Sigmoid colon (tissue), 6 donors: ENCODE measurements at regions not wholly inside any gene's neighbourhood (a gene's known extent, or its start where the extent isn't known, plus 50 kb on each side); places are given as distances from the start of the nearest gene placed in this dataset.

Experiments used
- DNase-seq: peaks from one replicate; pipeline ENCODE4 v3.0.0-alpha.2; 2019
- H3K27ac ChIP-seq, 4 donors: fragments of 200-600 bp; sonication (generic); one replicate each; pipeline ENCODE4 v1.5.1; 2016 to 2019; ENCODE audit warnings: mild to moderate bottlenecking in 1 of 4
- H3K27me3 ChIP-seq, 3 donors: fragments of 200-600 bp; sonication (generic); one replicate each; pipeline ENCODE4 v1.5.1; 2019; ENCODE audit warnings: mild to moderate bottlenecking in 1 of 3
- H3K36me3 ChIP-seq, 4 donors: fragments of 200-600 bp; sonication (generic); one replicate each; pipeline ENCODE4 v1.5.1; 2016 to 2019
- H3K4me1 ChIP-seq, 4 donors: fragments of 200-600 bp; sonication (generic); one replicate each; pipeline ENCODE4 v1.5.1; 2017 to 2019
- H3K4me3 ChIP-seq, 4 donors: fragments of 200-600 bp; sonication (generic); one replicate each; pipeline ENCODE4 v1.5.1; 2017 to 2019; ENCODE audit warnings: mild to moderate bottlenecking in 2 of 4, moderate library complexity in 1 of 4
- H3K9me3 ChIP-seq, 4 donors: fragments of 200-600 bp in 3 of 4; sonication (generic) in 3 of 4; one replicate each; pipeline versions ENCODE4 v1.5.1 to v1.6.1; 2013 to 2019
- CTCF ChIP-seq, 4 experiments: fragments of 450-650 bp in 3 of 4; fragments of 200-600 bp in 1 of 4; IDR thresholded peaks; one replicate each; pipeline ENCODE4 v1.5.1; 2016 to 2019; ENCODE audit warnings: antibody characterized with exemption in 4 of 4, mild to moderate bottlenecking in 3 of 4, moderate library complexity in 2 of 4
- EP300 ChIP-seq, 4 donors: sonication (generic); formaldehyde crosslinking; IDR thresholded peaks; one replicate each; pipeline ENCODE4 v1.6.1; 2017; ENCODE audit warnings: antibody characterized with exemption in 4 of 4
- POLR2A ChIP-seq, 2 donors: fragments of 450-650 bp; IDR thresholded peaks; one replicate each; pipeline ENCODE4 v1.6.1; 2016; ENCODE audit warnings: antibody characterized with exemption in 2 of 2, mild to moderate bottlenecking in 2 of 2, moderate library complexity in 2 of 2
- POLR2AphosphoS5 ChIP-seq, 4 donors: sonication (generic); formaldehyde crosslinking; IDR thresholded peaks; one replicate each; pipeline ENCODE4 v1.6.1; 2017; ENCODE audit warnings: antibody characterized with exemption in 4 of 4
- WGBS, 2 donors: extraction: QIAGEN DNeasy Blood & Tissue Kit; methylation state at CpG; one replicate each; pipeline ENCODE4 v1.1.7; 2013; 5-methylcytosine and 5-hydroxymethylcytosine counted together
- intact Hi-C: fragments of 100-400 bp; cut with DNase I; formaldehyde crosslinking; loops from one replicate; pipeline ENCODE4 v1.15.1; 2023
- donor health status: healthy with polysubstance abuse.
- donor health status: healthy.

GRCh38 chr10:120180160-120180559 lies 276.9 kb upstream of the PLPP4 start:
- TF ChIP-seq POLR2A (IDR thresholded peaks at IDR 0.05) (no peak), CTCF (IDR thresholded peaks at IDR 0.05) (no peak), EP300 (IDR thresholded peaks at IDR 0.05) (no peak), POLR2AphosphoS5 (IDR thresholded peaks at IDR 0.05) (no peak)
- intact Hi-C loops, result no loop called here
- Histone ChIP-seq H3K9me3 (no peaks in the 10 kb centered on the region), H3K4me3 (no peak overlapping the region), H3K4me1 (no peaks in the 10 kb centered on the region), H3K36me3 (no peaks in the 10 kb centered on the region), H3K27me3 (peaks cover 0 to 3% (median 0%) of the 10 kb centered on the region in 3 donors), H3K27ac (no peak overlapping the region)
- no peak for DNase-seq
- 77 to 81% methylated on average over 3 of the region's 3 CpGs for WGBS, 2 donors

GRCh38 chr10:120181154-120181553 lies 275.9 kb upstream of the PLPP4 start:
- H3K9me3 ChIP-seq, result no peaks in the 10 kb centered on the region
- WGBS, 2 donors, result 66 to 72% methylated on average over 8 of the region's 8 CpGs
- DNase-seq, result no peak
- no peaks in the 10 kb centered on the region for H3K36me3 ChIP-seq
- H3K4me3 ChIP-seq, result no peak overlapping the region
- H3K27ac ChIP-seq, result no peak overlapping the region
- H3K27me3 ChIP-seq, result no peaks in the 10 kb centered on the region
- H3K4me1 ChIP-seq, result no peaks in the 10 kb centered on the region
- intact Hi-C loops, result no loop called here
- TF ChIP-seq POLR2AphosphoS5 (IDR thresholded peaks at IDR 0.05) (no peak), EP300 (IDR thresholded peaks at IDR 0.05) (no peak), CTCF (IDR thresholded peaks at IDR 0.05) (no peak)

- DNase-seq, result no peak
- intact Hi-C loops, result no loop called here
- Histone ChIP-seq H3K27ac (no peak overlapping the region), H3K27me3 (no peaks in the 10 kb centered on the region), H3K4me3 (no peak overlapping the region), H3K4me1 (no peaks in the 10 kb centered on the region), H3K9me3 (no peaks in the 10 kb centered on the region), H3K36me3 (no peaks in the 10 kb centered on the region)
- TF ChIP-seq CTCF (IDR thresholded peaks at IDR 0.05) (no peak), EP300 (IDR thresholded peaks at IDR 0.05) (no peak), POLR2AphosphoS5 (IDR thresholded peaks at IDR 0.05) (no peak), POLR2A (IDR thresholded peaks at IDR 0.05) (no peak)
- 15 to 58% methylated on average over 1 of the region's 1 CpG for WGBS, 2 donors
These were observed 274.6 kb upstream of the PLPP4 start for GRCh38 chr10:120182431-120182830.

- DNase-seq, result no peak
- TF ChIP-seq CTCF (IDR thresholded peaks at IDR 0.05) (no peak), EP300 (IDR thresholded peaks at IDR 0.05) (no peak), POLR2AphosphoS5 (IDR thresholded peaks at IDR 0.05) (no peak), POLR2A (IDR thresholded peaks at IDR 0.05) (no peak)
- 84 to 91% methylated on average over 3 of the region's 3 CpGs for WGBS, 2 donors
- no peak overlapping the region for H3K4me3 ChIP-seq
- no peaks in the 10 kb centered on the region for H3K27me3 ChIP-seq
- no peaks in the 10 kb centered on the region for H3K4me1 ChIP-seq
- no peak overlapping the region for H3K27ac ChIP-seq
- no peaks in the 10 kb centered on the region for H3K9me3 ChIP-seq
- intact Hi-C loops, result no loop called here
- H3K36me3 ChIP-seq, result no peaks in the 10 kb centered on the region
These were observed 273.5 kb upstream of the PLPP4 start for GRCh38 chr10:120183546-120183945.

GRCh38 chr10:120184547-120185337 lies 272.3 kb upstream of the PLPP4 start:
- H3K4me3 ChIP-seq, result no peak overlapping the region
- no peaks in the 10 kb centered on the region for H3K4me1 ChIP-seq
- no peak overlapping the region for H3K27ac ChIP-seq
- no peak for TF ChIP-seq EP300 (IDR thresholded peaks at IDR 0.05)
- TF ChIP-seq POLR2A (IDR thresholded peaks at IDR 0.05), result no peak
- TF ChIP-seq POLR2AphosphoS5 (IDR thresholded peaks at IDR 0.05), result no peak
- no peak for TF ChIP-seq CTCF (IDR thresholded peaks at IDR 0.05)
- intact Hi-C loops, result no loop called here
- H3K36me3 ChIP-seq, result no peaks in the 10 kb centered on the region
- 68 to 70% methylated on average over 7 of the region's 7 CpGs for WGBS, 2 donors
- H3K9me3 ChIP-seq, result no peaks in the 10 kb centered on the region
- no peaks in the 10 kb centered on the region for H3K27me3 ChIP-seq
- no peak for DNase-seq
